Middle frontal gyrus (tissue), 1 donor: ENCODE measurements at regions not wholly inside any gene's neighbourhood (a gene's known extent, or its start where the extent isn't known, plus 50 kb on each side); places are given as distances from the start of the nearest gene placed in this dataset.
A peak's percentile ranks its signal among the peaks of the same experiment; 100 is the strongest.
"Not testable (repeated sequence)": the region's sequence is repeated elsewhere in the genome, so short reads cannot be mapped to it uniquely, and the experiment has no call there.

ENCODE experiments used
- DNase-seq: peaks from one replicate; pipeline ENCODE4 v3.0.0-alpha.2; 2015; ENCODE audit warnings: low spot score; ENCODE audit errors: extremely low spot score

- no peak for DNase-seq
Measured at GRCh38 chr6:96276305-96276704, 245.3 kb upstream of the UFL1 start.

- DNase-seq: no peak
Measured at GRCh38 chr6:96276856-96277255, 244.8 kb upstream of the UFL1 start.

- no peak for DNase-seq
Measured at GRCh38 chr6:96279084-96279483, 242.5 kb upstream of the UFL1 start.

- DNase-seq: no peak
Measured at GRCh38 chr6:96286503-96286902, 235.1 kb upstream of the UFL1 start.

- DNase-seq: no peak
Measured at GRCh38 chr6:96299525-96299924, 222.1 kb upstream of the UFL1 start.

GRCh38 chr6:96301023-96301422, 220.6 kb upstream of the UFL1 start:
- no peak for DNase-seq

- no peak for DNase-seq
Measured at GRCh38 chr6:96301781-96302180, 219.8 kb upstream of the UFL1 start.

- no peak for DNase-seq
Measured at GRCh38 chr6:96302991-96303390, 218.6 kb upstream of the UFL1 start.

- no peak for DNase-seq
Measured at GRCh38 chr6:96304997-96305396, 216.6 kb upstream of the UFL1 start.

- no peak for DNase-seq
Measured at GRCh38 chr6:96330884-96331283, 190.7 kb upstream of the UFL1 start.

- no peak for DNase-seq
Measured at GRCh38 chr6:96340164-96340563, 181.4 kb upstream of the UFL1 start.

- DNase-seq: no peak
Measured at GRCh38 chr6:96345501-96345900, 176.1 kb upstream of the UFL1 start.

GRCh38 chr6:96381246-96381645, 140.4 kb upstream of the UFL1 start:
- no peak for DNase-seq

GRCh38 chr6:96391776-96392360, 129.7 kb upstream of the UFL1 start:
- peak; percentile 57 for DNase-seq

- no peak for DNase-seq
Measured at GRCh38 chr6:96394727-96395126, 126.9 kb upstream of the UFL1 start.

- no peak for DNase-seq
Measured at GRCh38 chr6:96410467-96410866, 111.1 kb upstream of the UFL1 start.

- no peak for DNase-seq
Measured at GRCh38 chr6:96420294-96420693, 101.3 kb upstream of the UFL1 start.

GRCh38 chr6:96433950-96434349, 87.7 kb upstream of the UFL1 start:
- no peak for DNase-seq

- no peak for DNase-seq
Measured at GRCh38 chr6:96436398-96436797, 85.2 kb upstream of the UFL1 start.

- not testable (repeated sequence) for DNase-seq
Measured at GRCh38 chr6:96437228-96437627, 84.4 kb upstream of the UFL1 start.

- DNase-seq: no peak
Measured at GRCh38 chr6:96450082-96450769, 71.4 kb upstream of the UFL1 start.

- DNase-seq: no peak
Measured at GRCh38 chr6:96450770-96451130, 70.9 kb upstream of the UFL1 start.

- no peak for DNase-seq
Measured at GRCh38 chr6:96458771-96459170, 62.8 kb upstream of the UFL1 start.
